ENCODE measurements at regions not wholly inside any gene's neighbourhood (a gene's known extent, or its start where the extent isn't known, plus 50 kb on each side); places are given as distances from the start of the nearest gene placed in this dataset.
"Not testable (repeated sequence)": the region's sequence is repeated elsewhere in the genome, so short reads cannot be mapped to it uniquely, and the experiment has no call there.

GRCh38 chr20:25991756-25992130 is 295.1 kb upstream of the ZNF337 start:
- Histone ChIP-seq H3K9me3 (no peaks in the 10 kb centered on the region), H3K27ac (no peak overlapping the region), H3K36me3 (no peaks in the 10 kb centered on the region), H3K27me3 (no peaks in the 10 kb centered on the region), H3K4me3 (no peak overlapping the region), H3K4me1 (no peaks in the 10 kb centered on the region)
- WGBS, 2 donors (ENCODE audit: low coverage in 1 of 2) = 80 to 94% methylated on average over 1 to 16 of the region's 16 CpGs
- in situ Hi-C loops (cut with MboI; ENCODE audit: low pct_ligation_motif_present in 1 of 4, low pct_unique_long_range_greater_than_20kb in 1 of 4, low sequenced_read_pairs in 3 of 4) (loop anchor here in 1 of 4 donors (25.0 kb wide), 1 partner anchor 129 kb away; no protein-coding TSS in a partner anchor), intact Hi-C loops (cut with DNase I; ENCODE audit: low total_unique reads) (no loop called here)
- DNase-seq = no peak
- TF ChIP-seq EP300 (IDR thresholded peaks at IDR 0.05; ENCODE audit: low read depth) = no peak
- no peak for TF ChIP-seq POLR2AphosphoS5 (IDR thresholded peaks at IDR 0.05)
- TF ChIP-seq POLR2A (IDR thresholded peaks at IDR 0.05) = no peak
- no peak for TF ChIP-seq CTCF (IDR thresholded peaks at IDR 0.05)

- H3K36me3 ChIP-seq = no peaks in the 10 kb centered on the region
- in situ Hi-C loops (cut with MboI; ENCODE audit: low pct_ligation_motif_present in 1 of 4, low pct_unique_long_range_greater_than_20kb in 1 of 4, low sequenced_read_pairs in 3 of 4) (loop anchor here in 1 of 4 donors (25.0 kb wide), 1 partner anchor 129 kb away; no protein-coding TSS in a partner anchor), intact Hi-C loops (cut with DNase I; ENCODE audit: low total_unique reads) (no loop called here)
- WGBS, 2 donors (ENCODE audit: low coverage in 1 of 2) = 93 to 94% methylated on average over 14 to 28 of the region's 30 CpGs
- no peak overlapping the region for H3K4me3 ChIP-seq
- no peaks in the 10 kb centered on the region for H3K4me1 ChIP-seq
- DNase-seq = no peak
- no peak overlapping the region for H3K27ac ChIP-seq
- TF ChIP-seq CTCF (IDR thresholded peaks at IDR 0.05) (no peak), POLR2AphosphoS5 (IDR thresholded peaks at IDR 0.05) (no peak), EP300 (IDR thresholded peaks at IDR 0.05; ENCODE audit: low read depth) (no peak), POLR2A (IDR thresholded peaks at IDR 0.05) (no peak)
- H3K9me3 ChIP-seq = no peaks in the 10 kb centered on the region
- H3K27me3 ChIP-seq = no peaks in the 10 kb centered on the region
Observed at GRCh38 chr20:25991051-25991755, 294.6 kb upstream of the ZNF337 start.

GRCh38 chr20:25989686-25990085 is 293.0 kb upstream of the ZNF337 start:
- intact Hi-C loops (cut with DNase I; ENCODE audit: low total_unique reads); H3K9me3 ChIP-seq; H3K4me1 ChIP-seq; H3K4me3 ChIP-seq; H3K27me3 ChIP-seq; DNase-seq; H3K36me3 ChIP-seq; H3K27ac ChIP-seq: not testable (repeated sequence)
- WGBS, 2 donors (ENCODE audit: low coverage in 1 of 2) = 91% methylated on average over 11 of the region's 11 CpGs; no CpG with 5 or more reads in 1 of the 2 donors
- in situ Hi-C loops (cut with MboI; ENCODE audit: low pct_ligation_motif_present in 1 of 4, low pct_unique_long_range_greater_than_20kb in 1 of 4, low sequenced_read_pairs in 3 of 4) = loop anchor here in 1 of 4 donors (25.0 kb wide), 1 partner anchor 127 kb away; no protein-coding TSS in a partner anchor

- Histone ChIP-seq H3K4me1 (no peaks in the 10 kb centered on the region), H3K27me3 (no peaks in the 10 kb centered on the region), H3K4me3 (no peak overlapping the region), H3K36me3 (no peaks in the 10 kb centered on the region), H3K27ac (no peak overlapping the region), H3K9me3 (no peaks in the 10 kb centered on the region)
- in situ Hi-C loops (cut with MboI; ENCODE audit: low pct_ligation_motif_present in 1 of 4, low pct_unique_long_range_greater_than_20kb in 1 of 4, low sequenced_read_pairs in 3 of 4) = loop anchor here in 1 of 4 donors (25.0 kb wide), 1 partner anchor 127 kb away; no protein-coding TSS in a partner anchor
- TF ChIP-seq EP300 (IDR thresholded peaks at IDR 0.05; ENCODE audit: low read depth) = no peak
- TF ChIP-seq POLR2AphosphoS5 (IDR thresholded peaks at IDR 0.05) = no peak
- no peak for TF ChIP-seq POLR2A (IDR thresholded peaks at IDR 0.05)
- no peak for TF ChIP-seq CTCF (IDR thresholded peaks at IDR 0.05)
- DNase-seq = no peak
- 73 to 92% methylated on average over 3 to 19 of the region's 19 CpGs for WGBS, 2 donors (ENCODE audit: low coverage in 1 of 2)
- intact Hi-C loops (cut with DNase I; ENCODE audit: low total_unique reads) = no loop called here
Observed at GRCh38 chr20:25989196-25989595, 292.5 kb upstream of the ZNF337 start.

GRCh38 chr20:25987928-25988560 is 291.4 kb upstream of the ZNF337 start:
- H3K9me3 ChIP-seq; H3K27ac ChIP-seq; DNase-seq; H3K4me1 ChIP-seq; H3K36me3 ChIP-seq; H3K4me3 ChIP-seq; intact Hi-C loops (cut with DNase I; ENCODE audit: low total_unique reads); H3K27me3 ChIP-seq: not testable (repeated sequence)
- in situ Hi-C loops (cut with MboI; ENCODE audit: low pct_ligation_motif_present in 1 of 4, low pct_unique_long_range_greater_than_20kb in 1 of 4, low sequenced_read_pairs in 3 of 4) = loop anchor here in 1 of 4 donors (25.0 kb wide), 1 partner anchor 126 kb away; no protein-coding TSS in a partner anchor
- WGBS, 2 donors (ENCODE audit: low coverage in 1 of 2) = 86% methylated on average over 14 of the region's 14 CpGs; no CpG with 5 or more reads in 1 of the 2 donors

All from transverse colon (tissue), 4 donors.